NB4 (cell line): ENCODE measurements at regions not wholly inside any gene's neighbourhood (a gene's known extent, or its start where the extent isn't known, plus 50 kb on each side); places are given as distances from the start of the nearest gene placed in this dataset.

ENCODE experiments used
- DNase-seq: peaks from one replicate; pipeline ENCODE4 v3.0.0; 2010; ENCODE audit warnings: low read depth
- H3K4me3 ChIP-seq: one replicate; pipeline ENCODE4 v1.5.1; 2011; ENCODE audit warnings: mild to moderate bottlenecking, low read depth, low read length, moderate library complexity
- CTCF ChIP-seq: IDR thresholded peaks from one replicate; pipeline ENCODE4 v1.5.1; 2012; ENCODE audit warnings: low read depth, low read length
- MAX ChIP-seq: IDR thresholded peaks from 2 replicates; pipeline ENCODE4 v1.6.1; 2011; ENCODE audit warnings: low read depth, low read length
- MYC ChIP-seq: IDR thresholded peaks from 2 replicates; pipeline ENCODE4 v1.6.1; 2011; ENCODE audit warnings: low read depth, low read length
- POLR2A ChIP-seq: IDR thresholded peaks from 2 replicates; pipeline ENCODE4 v1.6.1; 2011; ENCODE audit warnings: mild to moderate bottlenecking; ENCODE audit not compliant: insufficient read length; ENCODE audit errors: extremely low read depth

- DNase-seq: no peak
- no peak overlapping the region for H3K4me3 ChIP-seq
- TF ChIP-seq POLR2A (no peak), MYC (no peak), CTCF (no peak), MAX (no peak)
Measured at GRCh38 chr4:180994722-180995121, 1248.5 kb upstream of the TENM3 start.

GRCh38 chr4:180999217-180999616, 1244.0 kb upstream of the TENM3 start:
- DNase-seq: no peak
- no peak for TF ChIP-seq MYC
- TF ChIP-seq POLR2A: no peak
- TF ChIP-seq CTCF: no peak
- no peak for TF ChIP-seq MAX

GRCh38 chr4:181004056-181004455, 1239.1 kb upstream of the TENM3 start:
- TF ChIP-seq CTCF (no peak), MYC (no peak), MAX (no peak), POLR2A (no peak)
- no peak for DNase-seq
- no peak overlapping the region for H3K4me3 ChIP-seq

More at GRCh38 chr4:180999217-180999616, 1244.0 kb upstream of the TENM3 start:
- no peak overlapping the region for H3K4me3 ChIP-seq

- TF ChIP-seq POLR2A (no peak), MAX (no peak)
- no peak for DNase-seq
- H3K4me3 ChIP-seq: no peak overlapping the region
Measured at GRCh38 chr4:181006499-181007260, 1236.5 kb upstream of the TENM3 start.

GRCh38 chr4:181007751-181008150, 1235.5 kb upstream of the TENM3 start:
- no peak for TF ChIP-seq POLR2A
- TF ChIP-seq MAX: no peak
- TF ChIP-seq CTCF: no peak
- TF ChIP-seq MYC: no peak
- no peak for DNase-seq
- H3K4me3 ChIP-seq: no peak overlapping the region

- TF ChIP-seq CTCF (no peak), MAX (no peak), POLR2A (no peak), MYC (no peak)
- no peak overlapping the region for H3K4me3 ChIP-seq
Measured at GRCh38 chr4:181008164-181008563, 1235.0 kb upstream of the TENM3 start.

More at GRCh38 chr4:181008164-181008563, 1235.0 kb upstream of the TENM3 start:
- no peak for DNase-seq
